ENCODE measurements at regions not wholly inside any gene's neighbourhood (a gene's known extent, or its start where the extent isn't known, plus 50 kb on each side); places are given as distances from the start of the nearest gene placed in this dataset.

DNA sequence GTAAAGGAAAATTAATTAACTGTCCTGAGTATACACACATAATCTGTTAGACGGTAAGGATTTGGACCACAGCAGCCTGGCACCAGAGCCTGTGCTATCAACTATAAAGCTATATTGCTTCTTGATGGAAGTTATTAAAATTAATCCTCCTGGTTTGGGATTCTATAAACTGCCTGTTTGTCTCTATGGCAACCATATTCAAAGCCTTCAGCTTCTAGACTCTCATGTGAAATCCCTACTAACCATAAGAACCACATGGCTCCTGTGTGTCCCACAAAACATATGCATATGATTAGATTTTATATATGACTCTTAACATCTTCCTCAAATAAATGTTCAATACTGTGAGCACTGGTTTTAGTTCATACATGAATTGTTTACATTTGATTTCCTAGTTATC, 380.8 kb downstream of the ANKRD50 start:
- TF ChIP-seq EZH2 (optimal IDR thresholded peaks at IDR 0.05; ENCODE audit: low read depth, low read length), result no peak
- TF ChIP-seq, protein P1, sequence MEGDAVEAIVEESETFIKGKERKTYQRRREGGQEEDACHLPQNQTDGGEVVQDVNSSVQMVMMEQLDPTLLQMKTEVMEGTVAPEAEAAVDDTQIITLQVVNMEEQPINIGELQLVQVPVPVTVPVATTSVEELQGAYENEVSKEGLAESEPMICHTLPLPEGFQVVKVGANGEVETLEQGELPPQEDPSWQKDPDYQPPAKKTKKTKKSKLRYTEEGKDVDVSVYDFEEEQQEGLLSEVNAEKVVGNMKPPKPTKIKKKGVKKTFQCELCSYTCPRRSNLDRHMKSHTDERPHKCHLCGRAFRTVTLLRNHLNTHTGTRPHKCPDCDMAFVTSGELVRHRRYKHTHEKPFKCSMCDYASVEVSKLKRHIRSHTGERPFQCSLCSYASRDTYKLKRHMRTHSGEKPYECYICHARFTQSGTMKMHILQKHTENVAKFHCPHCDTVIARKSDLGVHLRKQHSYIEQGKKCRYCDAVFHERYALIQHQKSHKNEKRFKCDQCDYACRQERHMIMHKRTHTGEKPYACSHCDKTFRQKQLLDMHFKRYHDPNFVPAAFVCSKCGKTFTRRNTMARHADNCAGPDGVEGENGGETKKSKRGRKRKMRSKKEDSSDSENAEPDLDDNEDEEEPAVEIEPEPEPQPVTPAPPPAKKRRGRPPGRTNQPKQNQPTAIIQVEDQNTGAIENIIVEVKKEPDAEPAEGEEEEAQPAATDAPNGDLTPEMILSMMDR (IDR thresholded peaks at IDR 0.05; ENCODE audit: low read length), result no peak

Data from MM.1S (cell line).